ENCODE measurements at regions not wholly inside any gene's neighbourhood (a gene's known extent, or its start where the extent isn't known, plus 50 kb on each side); places are given as distances from the start of the nearest gene placed in this dataset.

- H3K27me3 ChIP-seq (ENCODE audit: control insufficient read depth, insufficient read depth, low read length): no peaks in the 10 kb centered on the region
- H3K36me3 ChIP-seq (ENCODE audit: control insufficient read depth, insufficient read depth, low read length): no peaks in the 10 kb centered on the region
- H3K4me3 ChIP-seq (ENCODE audit: low read depth, low read length): no peak overlapping the region
- FAIRE-seq (no peak), DNase-seq (ENCODE audit: low read depth) (no peak)
- TF ChIP-seq CTCF (IDR thresholded peaks at IDR 0.05; ENCODE audit: insufficient read depth, low read length, severe bottlenecking): no peak
Measured at GRCh38 chr1:60415696-60416095, 342.1 kb upstream of the C1orf87 start.

- Histone ChIP-seq H3K4me3 (ENCODE audit: low read depth, low read length) (no peak overlapping the region), H3K36me3 (ENCODE audit: control insufficient read depth, insufficient read depth, low read length) (no peaks in the 10 kb centered on the region), H3K27me3 (ENCODE audit: control insufficient read depth, insufficient read depth, low read length) (no peaks in the 10 kb centered on the region)
- DNase-seq (ENCODE audit: low read depth) (no peak), FAIRE-seq (no peak)
- no peak for TF ChIP-seq CTCF (IDR thresholded peaks at IDR 0.05; ENCODE audit: insufficient read depth, low read length, severe bottlenecking)
Measured at GRCh38 chr1:60413091-60413490, 339.5 kb upstream of the C1orf87 start.

GRCh38 chr1:60411591-60411990 is 338.0 kb upstream of the C1orf87 start:
- no peak overlapping the region for H3K4me3 ChIP-seq (ENCODE audit: low read depth, low read length)
- FAIRE-seq (no peak), DNase-seq (ENCODE audit: low read depth) (no peak)
- H3K27me3 ChIP-seq (ENCODE audit: control insufficient read depth, insufficient read depth, low read length): no peaks in the 10 kb centered on the region
- no peaks in the 10 kb centered on the region for H3K36me3 ChIP-seq (ENCODE audit: control insufficient read depth, insufficient read depth, low read length)
- no peak for TF ChIP-seq CTCF (IDR thresholded peaks at IDR 0.05; ENCODE audit: insufficient read depth, low read length, severe bottlenecking)

GRCh38 chr1:60402816-60403215 is 329.2 kb upstream of the C1orf87 start:
- no peak overlapping the region for H3K4me3 ChIP-seq (ENCODE audit: low read depth, low read length)
- no peak for TF ChIP-seq CTCF (IDR thresholded peaks at IDR 0.05; ENCODE audit: insufficient read depth, low read length, severe bottlenecking)
- FAIRE-seq: no peak

GRCh38 chr1:60402216-60402615 is 328.6 kb upstream of the C1orf87 start:
- no peaks in the 10 kb centered on the region for H3K36me3 ChIP-seq (ENCODE audit: control insufficient read depth, insufficient read depth, low read length)
- no peaks in the 10 kb centered on the region for H3K27me3 ChIP-seq (ENCODE audit: control insufficient read depth, insufficient read depth, low read length)
- no peak for DNase-seq (ENCODE audit: low read depth)
- FAIRE-seq: no peak
- H3K4me3 ChIP-seq (ENCODE audit: low read depth, low read length): no peak overlapping the region
- TF ChIP-seq CTCF (IDR thresholded peaks at IDR 0.05; ENCODE audit: insufficient read depth, low read length, severe bottlenecking): no peak

More at GRCh38 chr1:60402816-60403215, 329.2 kb upstream of the C1orf87 start:
- DNase-seq (ENCODE audit: low read depth): no peak
- no peaks in the 10 kb centered on the region for H3K27me3 ChIP-seq (ENCODE audit: control insufficient read depth, insufficient read depth, low read length)
- no peaks in the 10 kb centered on the region for H3K36me3 ChIP-seq (ENCODE audit: control insufficient read depth, insufficient read depth, low read length)

- no peak for FAIRE-seq
- no peak for DNase-seq (ENCODE audit: low read depth)
- Histone ChIP-seq H3K4me3 (ENCODE audit: low read depth, low read length) (no peak overlapping the region), H3K36me3 (ENCODE audit: control insufficient read depth, insufficient read depth, low read length) (no peaks in the 10 kb centered on the region), H3K27me3 (ENCODE audit: control insufficient read depth, insufficient read depth, low read length) (no peaks in the 10 kb centered on the region)
- no peak for TF ChIP-seq CTCF (IDR thresholded peaks at IDR 0.05; ENCODE audit: insufficient read depth, low read length, severe bottlenecking)
Measured at GRCh38 chr1:60394436-60394835, 320.9 kb upstream of the C1orf87 start.

All from bronchial epithelial cell (primary cell).